Mucosa of stomach (tissue), 1 donor: ENCODE measurements at regions not wholly inside any gene's neighbourhood (a gene's known extent, or its start where the extent isn't known, plus 50 kb on each side); places are given as distances from the start of the nearest gene placed in this dataset.
"Not testable (repeated sequence)": the region's sequence is repeated elsewhere in the genome, so short reads cannot be mapped to it uniquely, and the experiment has no call there.

Experiments
- H3K27me3 ChIP-seq: one replicate; pipeline ENCODE4 v1.7.0; 2013; ENCODE audit warnings: mild to moderate bottlenecking, low read length; ENCODE audit not compliant: control insufficient read depth, insufficient read depth
- H3K36me3 ChIP-seq: one replicate; pipeline ENCODE4 v1.7.0; 2013; ENCODE audit warnings: low read length; ENCODE audit not compliant: control insufficient read depth, insufficient read depth
- H3K4me1 ChIP-seq: one replicate; pipeline ENCODE4 v1.7.0; 2013; ENCODE audit warnings: mild to moderate bottlenecking, low read length; ENCODE audit not compliant: control insufficient read depth, insufficient read depth
- H3K4me3 ChIP-seq: one replicate; pipeline ENCODE4 v1.7.0; 2013; ENCODE audit warnings: low read length
- H3K9ac ChIP-seq: one replicate; pipeline ENCODE4 v1.7.0; 2013; ENCODE audit warnings: mild to moderate bottlenecking, low read length, moderate library complexity
- H3K9me3 ChIP-seq: one replicate; pipeline ENCODE4 v1.7.0; 2013; ENCODE audit warnings: mild to moderate bottlenecking, low read length, moderate library complexity; ENCODE audit not compliant: control insufficient read depth
- donor health status: Pancreatic carcinoma.

DNA sequence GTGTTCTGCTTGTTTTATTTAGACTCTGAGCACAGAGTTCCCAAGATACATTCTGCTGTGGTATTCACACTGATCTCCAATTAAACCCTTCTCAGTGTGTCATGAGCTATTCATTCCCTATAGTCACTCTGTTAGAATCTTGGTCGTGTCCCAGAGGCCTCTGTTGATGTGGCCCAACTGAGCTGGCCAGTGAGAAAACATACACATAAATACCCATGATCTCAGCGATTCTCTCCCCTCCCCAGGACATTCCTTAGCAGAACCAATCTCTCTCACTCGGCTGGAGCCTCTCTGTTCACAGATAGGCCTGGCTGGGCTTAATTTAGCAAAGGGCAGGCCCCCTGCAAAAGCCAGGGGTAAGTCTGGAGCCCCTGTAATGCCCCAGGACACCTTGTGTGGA, 109.6 kb upstream of the NBPF9 start:
- H3K27me3 ChIP-seq, H3K9ac ChIP-seq, H3K4me1 ChIP-seq, H3K9me3 ChIP-seq, H3K4me3 ChIP-seq, H3K36me3 ChIP-seq: not testable (repeated sequence)

DNA sequence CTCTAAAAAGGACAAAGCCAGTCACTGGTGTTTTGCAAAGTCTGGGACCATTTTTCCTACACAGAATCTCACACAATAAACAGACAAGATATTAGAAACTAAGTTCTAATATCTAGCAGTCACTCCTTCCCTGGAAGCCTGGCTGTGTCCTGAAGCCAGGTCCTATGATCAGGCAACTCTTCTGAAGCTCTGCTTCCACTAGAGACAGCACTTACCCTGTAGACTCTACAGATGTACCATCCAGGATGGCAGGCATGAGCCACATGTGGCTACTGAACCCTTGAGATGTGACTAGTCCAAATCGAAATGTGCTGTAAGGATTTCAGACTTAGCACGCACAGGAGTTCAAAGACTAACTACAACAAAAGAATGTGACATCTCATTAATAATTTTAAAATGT, 110.3 kb upstream of the NBPF9 start:
- H3K27me3 ChIP-seq, H3K4me1 ChIP-seq, H3K9ac ChIP-seq, H3K4me3 ChIP-seq, H3K36me3 ChIP-seq, H3K9me3 ChIP-seq: not testable (repeated sequence)

GRCh38 chr1:149218080-149218988, 115.0 kb upstream of the NBPF9 start:
- not testable (repeated sequence) for H3K9me3 ChIP-seq, H3K9ac ChIP-seq, H3K27me3 ChIP-seq

GRCh38 chr1:149219539-149219938, 116.2 kb upstream of the NBPF9 start:
- not testable (repeated sequence) for H3K9me3 ChIP-seq, H3K4me1 ChIP-seq, H3K36me3 ChIP-seq, H3K4me3 ChIP-seq, H3K9ac ChIP-seq, H3K27me3 ChIP-seq

More at GRCh38 chr1:149218080-149218988, 115.0 kb upstream of the NBPF9 start:
- not testable (repeated sequence) for H3K4me1 ChIP-seq, H3K4me3 ChIP-seq, H3K36me3 ChIP-seq

DNA sequence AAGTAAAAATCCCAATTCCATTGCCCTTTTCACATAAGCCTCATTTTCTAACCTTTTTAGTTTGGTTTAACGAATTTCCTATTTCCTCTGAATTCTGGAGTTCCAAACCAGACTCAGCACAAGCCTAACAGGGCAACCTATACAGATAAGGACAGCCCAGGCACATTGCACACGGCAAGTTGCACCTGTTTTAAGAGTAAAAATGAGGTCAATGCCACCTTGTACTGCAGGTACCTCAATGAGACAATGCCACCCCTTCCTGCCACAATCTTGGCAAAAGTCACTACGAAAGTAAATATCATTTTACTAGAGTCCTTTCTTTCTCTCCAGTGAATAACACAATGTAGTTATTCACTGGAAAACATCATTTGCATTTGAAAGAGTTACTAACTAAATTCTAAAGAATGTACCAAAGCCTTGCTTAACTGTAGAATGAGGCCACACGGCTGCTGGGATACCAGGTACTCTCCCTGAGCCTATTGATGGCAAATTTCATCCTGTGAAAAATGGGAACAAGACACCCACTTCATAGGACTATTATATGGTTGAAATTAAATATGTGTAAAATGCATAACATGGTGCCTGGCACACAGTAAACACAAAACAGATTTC, 117.2 kb upstream of the NBPF9 start:
- not testable (repeated sequence) for H3K4me3 ChIP-seq, H3K9ac ChIP-seq, H3K4me1 ChIP-seq, H3K9me3 ChIP-seq, H3K36me3 ChIP-seq, H3K27me3 ChIP-seq

DNA sequence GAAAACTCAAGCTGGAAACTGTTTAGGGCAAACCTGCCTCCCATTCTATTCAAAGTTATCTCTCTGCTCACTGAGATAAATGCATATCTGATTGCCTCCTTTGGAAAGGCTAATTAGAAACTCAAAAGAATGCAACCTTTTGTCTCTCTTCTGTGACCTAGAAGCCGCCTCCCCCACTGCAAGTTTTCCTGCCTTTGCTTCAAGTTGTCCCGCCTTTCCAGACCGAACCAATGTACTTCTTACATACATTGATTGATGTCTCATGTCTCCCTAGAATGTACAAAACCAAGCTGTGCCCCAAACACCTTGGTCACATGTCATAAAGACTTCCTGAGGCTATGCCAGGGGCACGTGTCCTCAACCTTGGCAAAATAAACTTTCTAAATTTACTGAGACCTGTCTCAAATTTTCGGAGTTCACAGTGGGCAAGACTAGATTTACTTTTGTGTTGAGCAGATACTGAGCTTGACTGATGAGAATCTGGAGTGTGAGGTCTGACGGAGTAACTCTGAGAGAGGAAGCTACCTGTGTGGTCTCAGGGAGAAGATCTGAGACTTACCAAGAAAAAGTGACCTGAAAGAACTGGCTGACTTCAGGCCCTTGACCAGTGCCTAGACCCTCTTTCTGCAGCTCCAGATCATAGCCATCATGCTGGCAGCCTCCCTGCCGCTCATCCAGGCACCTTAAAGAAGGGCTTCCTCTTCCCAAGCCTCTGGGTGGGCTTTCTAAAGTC, 124.7 kb upstream of the NBPF9 start:
- H3K4me3 ChIP-seq, H3K4me1 ChIP-seq, H3K36me3 ChIP-seq, H3K9me3 ChIP-seq, H3K27me3 ChIP-seq, H3K9ac ChIP-seq: not testable (repeated sequence)

DNA sequence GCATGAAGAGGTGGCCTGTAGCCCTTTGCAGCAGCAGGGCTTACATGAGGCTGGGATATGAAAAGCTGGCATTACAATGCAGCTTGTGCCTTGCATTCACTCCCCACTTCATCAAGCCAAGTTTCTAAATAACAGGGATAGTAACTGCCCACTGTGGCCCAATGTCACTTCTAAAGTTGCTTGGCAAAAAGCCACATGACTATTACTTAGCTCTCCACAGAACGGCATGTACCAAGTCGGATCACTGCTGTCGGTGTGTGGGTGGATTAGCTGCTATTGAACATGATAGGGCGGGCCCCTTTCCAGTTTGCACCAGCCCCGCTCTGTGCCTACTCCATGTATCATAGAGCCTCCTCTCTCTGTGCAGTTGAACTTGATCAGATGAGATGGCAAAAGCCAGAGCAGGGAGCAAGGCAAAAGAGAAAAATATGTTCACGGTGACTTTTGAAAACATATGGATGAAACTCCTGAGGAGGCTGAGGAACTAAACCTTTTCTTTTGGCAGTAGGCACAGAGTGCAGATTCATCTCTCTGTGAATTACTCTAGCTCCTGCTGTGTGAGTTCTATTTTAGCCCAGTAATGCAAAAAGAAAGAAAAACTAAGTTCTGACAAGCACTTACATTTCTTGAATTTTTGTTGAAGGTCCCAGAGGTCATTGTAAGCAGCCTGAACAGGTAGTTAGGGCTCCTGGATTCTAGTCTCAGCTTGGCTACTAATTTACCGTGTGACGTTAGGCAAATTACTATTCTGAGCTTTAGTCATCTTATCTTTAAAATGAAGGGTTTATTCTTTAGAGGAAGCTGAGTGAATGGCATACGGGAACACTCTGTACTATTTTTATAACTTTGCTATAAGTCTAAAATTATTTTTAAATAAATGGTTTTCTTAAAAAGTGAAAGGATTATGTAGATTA, 125.6 kb upstream of the NBPF9 start:
- H3K27me3 ChIP-seq, H3K9me3 ChIP-seq, H3K4me1 ChIP-seq, H3K9ac ChIP-seq, H3K4me3 ChIP-seq, H3K36me3 ChIP-seq: not testable (repeated sequence)

DNA sequence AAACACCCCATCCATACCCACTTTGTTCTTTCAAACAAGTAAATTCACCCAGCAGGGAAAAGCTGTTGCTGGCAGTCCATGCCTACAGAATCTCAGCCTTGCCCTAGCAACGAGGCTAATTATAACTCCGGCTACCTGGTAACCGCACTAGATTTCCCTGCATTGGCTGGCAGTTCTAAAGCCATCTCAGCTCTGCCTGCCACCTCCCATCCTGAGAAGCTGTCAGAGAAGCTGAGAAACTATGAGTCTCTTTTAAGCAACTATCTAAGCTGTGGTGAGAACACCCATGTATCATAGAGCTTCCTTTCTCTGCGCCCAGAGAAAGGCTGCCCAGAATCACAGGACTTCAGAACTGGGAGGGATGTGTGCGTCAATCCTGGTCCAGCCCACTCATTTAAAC, 126.5 kb upstream of the NBPF9 start:
- not testable (repeated sequence) for H3K27me3 ChIP-seq, H3K9me3 ChIP-seq, H3K36me3 ChIP-seq, H3K4me3 ChIP-seq, H3K9ac ChIP-seq, H3K4me1 ChIP-seq

GRCh38 chr1:149234926-149235914, 131.9 kb upstream of the NBPF9 start:
- H3K9me3 ChIP-seq, H3K27me3 ChIP-seq, H3K36me3 ChIP-seq, H3K4me3 ChIP-seq, H3K9ac ChIP-seq, H3K4me1 ChIP-seq: not testable (repeated sequence)

DNA sequence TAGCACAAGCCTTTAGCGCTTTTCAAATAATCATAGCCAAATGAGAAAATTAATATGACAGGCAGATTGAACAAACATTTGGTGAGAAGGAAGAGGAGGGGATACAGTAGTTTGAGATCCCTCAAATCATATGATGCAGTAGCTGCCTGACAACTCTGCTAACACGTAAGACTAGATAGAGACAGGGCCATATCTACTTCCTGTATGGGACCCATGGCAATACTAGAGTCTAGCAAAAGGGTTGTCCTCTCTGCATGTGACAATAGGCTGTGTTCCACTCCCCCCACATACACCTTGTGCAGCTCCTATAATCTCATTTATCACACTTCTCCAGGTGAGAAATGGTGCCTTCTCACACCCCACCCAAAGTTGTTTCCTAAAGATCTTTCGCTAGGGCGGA, 134.2 kb upstream of the NBPF9 start:
- not testable (repeated sequence) for H3K9ac ChIP-seq, H3K4me1 ChIP-seq, H3K4me3 ChIP-seq, H3K27me3 ChIP-seq, H3K9me3 ChIP-seq, H3K36me3 ChIP-seq

DNA sequence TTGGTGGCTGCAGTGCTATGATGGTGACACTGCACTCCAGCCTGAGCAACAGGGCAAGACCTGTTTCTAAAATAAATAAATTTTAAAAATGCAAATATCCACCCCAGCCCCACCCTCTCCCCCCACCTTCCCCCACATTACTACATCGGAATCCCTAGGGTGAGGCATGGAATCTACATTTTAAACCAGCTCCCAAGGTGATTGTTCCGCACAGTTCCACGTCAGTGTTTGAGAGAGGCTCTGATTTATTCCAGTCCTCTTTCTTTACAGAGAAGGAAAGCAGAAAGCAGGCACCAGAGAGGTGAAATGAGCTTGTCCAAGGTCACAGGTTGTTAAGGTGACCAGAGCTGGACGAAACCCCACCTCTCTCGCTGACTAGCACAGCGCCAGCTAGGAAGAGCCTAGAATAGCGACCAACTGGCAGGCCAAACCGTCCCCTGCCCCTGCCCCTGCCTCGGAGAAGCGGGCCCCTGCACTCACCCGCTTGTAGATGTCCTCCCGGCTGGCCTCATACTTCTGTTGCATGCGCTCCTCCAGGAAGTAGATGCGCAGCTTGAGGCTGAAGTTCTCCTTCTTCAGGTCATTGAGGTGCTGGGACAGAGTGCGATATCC, 136.7 kb upstream of the NBPF9 start:
- not testable (repeated sequence) for H3K4me1 ChIP-seq, H3K4me3 ChIP-seq

More for the DNA sequence above, 136.7 kb upstream of the NBPF9 start:
- H3K27me3 ChIP-seq, H3K9me3 ChIP-seq, H3K36me3 ChIP-seq, H3K9ac ChIP-seq: not testable (repeated sequence)
